ENCODE measurements at regions not wholly inside any gene's neighbourhood (a gene's known extent, or its start where the extent isn't known, plus 50 kb on each side); places are given as distances from the start of the nearest gene placed in this dataset.
A peak's percentile ranks its signal among the peaks of the same experiment; 100 is the strongest.

- TF ChIP-seq, protein P1, sequence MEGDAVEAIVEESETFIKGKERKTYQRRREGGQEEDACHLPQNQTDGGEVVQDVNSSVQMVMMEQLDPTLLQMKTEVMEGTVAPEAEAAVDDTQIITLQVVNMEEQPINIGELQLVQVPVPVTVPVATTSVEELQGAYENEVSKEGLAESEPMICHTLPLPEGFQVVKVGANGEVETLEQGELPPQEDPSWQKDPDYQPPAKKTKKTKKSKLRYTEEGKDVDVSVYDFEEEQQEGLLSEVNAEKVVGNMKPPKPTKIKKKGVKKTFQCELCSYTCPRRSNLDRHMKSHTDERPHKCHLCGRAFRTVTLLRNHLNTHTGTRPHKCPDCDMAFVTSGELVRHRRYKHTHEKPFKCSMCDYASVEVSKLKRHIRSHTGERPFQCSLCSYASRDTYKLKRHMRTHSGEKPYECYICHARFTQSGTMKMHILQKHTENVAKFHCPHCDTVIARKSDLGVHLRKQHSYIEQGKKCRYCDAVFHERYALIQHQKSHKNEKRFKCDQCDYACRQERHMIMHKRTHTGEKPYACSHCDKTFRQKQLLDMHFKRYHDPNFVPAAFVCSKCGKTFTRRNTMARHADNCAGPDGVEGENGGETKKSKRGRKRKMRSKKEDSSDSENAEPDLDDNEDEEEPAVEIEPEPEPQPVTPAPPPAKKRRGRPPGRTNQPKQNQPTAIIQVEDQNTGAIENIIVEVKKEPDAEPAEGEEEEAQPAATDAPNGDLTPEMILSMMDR (IDR thresholded peaks at IDR 0.05; ENCODE audit: low read depth, low read length, missing input control): no peak
- TF ChIP-seq EGR1 (IDR thresholded peaks at IDR 0.05; ENCODE audit: low read depth in 2 of 2) (no peak), YY1 (IDR thresholded peaks at IDR 0.05) (no peak), JUND (IDR thresholded peaks at IDR 0.05) (no peak), REST (IDR thresholded peaks at IDR 0.05) (no peak), FOXA2 (IDR thresholded peaks at IDR 0.05) (no peak), ATF3 (IDR thresholded peaks at IDR 0.05) (no peak), RAD21 (IDR thresholded peaks at IDR 0.05) (peak in 1 of 2 donors; percentile 61), HNF4G (IDR thresholded peaks at IDR 0.05) (no peak)
- TF ChIP-seq, protein P2, sequence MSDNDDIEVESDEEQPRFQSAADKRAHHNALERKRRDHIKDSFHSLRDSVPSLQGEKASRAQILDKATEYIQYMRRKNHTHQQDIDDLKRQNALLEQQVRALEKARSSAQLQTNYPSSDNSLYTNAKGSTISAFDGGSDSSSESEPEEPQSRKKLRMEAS (IDR thresholded peaks at IDR 0.05): no peak
Measured at GRCh38 chr1:228938537-228938901, 203.2 kb downstream of the RHOU start.

Measured in liver (tissue), 3 donors.